Neural progenitor cell (in vitro differentiated cells): ENCODE measurements at regions not wholly inside any gene's neighbourhood (a gene's known extent, or its start where the extent isn't known, plus 50 kb on each side); places are given as distances from the start of the nearest gene placed in this dataset.

Experiments used
- DNase-seq: peaks from one replicate; pipeline ENCODE4 v3.0.0-alpha.2; 2016; ENCODE audit warnings: low spot score
- H2AFZ ChIP-seq: fragments of 200-600 bp; sonication (generic); replicated peaks from 2 replicates; pipeline ENCODE4 v1.6.1; 2016; ENCODE audit warnings: antibody characterized with exemption
- H3F3A ChIP-seq: fragments of 200-600 bp; sonication (generic); 2 replicates; pipeline ENCODE4 v1.6.1; 2016; ENCODE audit warnings: antibody characterized with exemption, low read depth
- H3K27ac ChIP-seq: fragments of 200-600 bp; sonication (generic); 2 replicates; pipeline ENCODE4 v1.5.1; 2016; ENCODE audit warnings: mild to moderate bottlenecking
- H3K27me3 ChIP-seq: fragments of 200-600 bp; sonication (generic); 2 replicates; pipeline ENCODE4 v1.6.1; 2016; ENCODE audit warnings: mild to moderate bottlenecking, moderate library complexity
- H3K36me3 ChIP-seq: fragments of 200-600 bp; sonication (generic); 2 replicates; pipeline ENCODE4 v1.5.1; 2016
- H3K4me1 ChIP-seq: fragments of 200-600 bp; sonication (generic); 2 replicates; pipeline ENCODE4 v1.6.1; 2016; ENCODE audit warnings: mixed run types
- H3K4me2 ChIP-seq: fragments of 200-600 bp; sonication (generic); 2 replicates; pipeline ENCODE4 v1.6.1; 2016
- H3K4me3 ChIP-seq: fragments of 200-600 bp; sonication (generic); 2 replicates; pipeline ENCODE4 v1.5.1; 2016
- H3K79me2 ChIP-seq: fragments of 200-600 bp; sonication (generic); 2 replicates; pipeline ENCODE4 v1.6.1; 2016; ENCODE audit warnings: low read depth
- H3K9ac ChIP-seq: fragments of 200-600 bp; sonication (generic); 2 replicates; pipeline ENCODE4 v1.6.1; 2016
- H3K9me3 ChIP-seq: fragments of 200-600 bp; sonication (generic); 2 replicates; pipeline ENCODE4 v1.5.1; 2016; ENCODE audit warnings: low read depth
- H4K20me1 ChIP-seq: fragments of 200-600 bp; sonication (generic); 2 replicates; pipeline ENCODE4 v1.6.1; 2016; ENCODE audit warnings: low read depth
- H3K27ac Mint-ChIP-seq: 3 replicates; pipeline ENCODE4 v1.8.0; 2021; ENCODE audit warnings: mixed read lengths
- H3K27me3 Mint-ChIP-seq: 2 replicates; pipeline ENCODE4 v1.8.0; 2022; ENCODE audit warnings: low read depth, mild to moderate bottlenecking, inconsistent platforms, moderate library complexity, mixed read lengths; ENCODE audit not compliant: insufficient read depth
- H3K36me3 Mint-ChIP-seq: 3 replicates; pipeline ENCODE4 v1.8.0; 2021; ENCODE audit warnings: mixed read lengths
- H3K4me1 Mint-ChIP-seq: 3 replicates; pipeline ENCODE4 v1.8.0; 2021; ENCODE audit warnings: mixed read lengths
- H3K4me3 Mint-ChIP-seq: 3 replicates; pipeline ENCODE4 v1.8.0; 2021; ENCODE audit warnings: mild to moderate bottlenecking, moderate library complexity, mixed read lengths
- H3K9me3 Mint-ChIP-seq: 3 replicates; pipeline ENCODE4 v1.8.0; 2020; ENCODE audit warnings: mixed read lengths
- CTCF ChIP-seq: fragments of 200-600 bp; sonication (generic); IDR thresholded peaks from 2 replicates; pipeline ENCODE4 v1.5.1; 2017; ENCODE audit warnings: antibody characterized with exemption, mild to moderate bottlenecking
- EZH2 ChIP-seq: fragments of 200-600 bp; sonication (generic); IDR thresholded peaks from 2 replicates; pipeline ENCODE4 v1.6.1; 2017; ENCODE audit warnings: antibody characterized with exemption, mild to moderate bottlenecking, moderate library complexity
- EZH2phosphoT487 ChIP-seq: fragments of 200-600 bp; sonication (generic); IDR thresholded peaks from 2 replicates; pipeline ENCODE4 v1.6.1; 2017; ENCODE audit warnings: antibody characterized with exemption

- peaks cover 5% of the 10 kb centered on the region for H3K4me1 Mint-ChIP-seq
- Histone ChIP-seq H3K36me3 (no peaks in the 10 kb centered on the region), H3K27ac (no peak overlapping the region), H3K79me2 (no peaks in the 10 kb centered on the region), H4K20me1 (no peaks in the 10 kb centered on the region), H3F3A (no peaks in the 10 kb centered on the region), H3K4me3 (no peak overlapping the region), H3K4me1 (no peaks in the 10 kb centered on the region), H3K4me2 (no peak overlapping the region), H2AFZ (no peak overlapping the region), H3K9ac (no peak overlapping the region), H3K27me3 (no peaks in the 10 kb centered on the region), H3K9me3 (no peaks in the 10 kb centered on the region)
- H3K4me3 Mint-ChIP-seq, result no peak overlapping the region
- peaks cover 11% of the 10 kb centered on the region for H3K27me3 Mint-ChIP-seq
- peaks cover 2% of the 10 kb centered on the region for H3K9me3 Mint-ChIP-seq
- TF ChIP-seq EZH2, result no peak
- TF ChIP-seq EZH2phosphoT487, result no peak
- no peak for TF ChIP-seq CTCF
- no peak overlapping the region for H3K27ac Mint-ChIP-seq
- no peak for DNase-seq
- H3K36me3 Mint-ChIP-seq, result no peaks in the 10 kb centered on the region
Observed at GRCh38 chr2:121094101-121094500, 190.9 kb downstream of the TFCP2L1 start.

GRCh38 chr2:121094845-121095244 is 190.2 kb downstream of the TFCP2L1 start:
- Histone ChIP-seq H3K79me2 (no peaks in the 10 kb centered on the region), H3K4me3 (no peak overlapping the region), H3K9me3 (no peaks in the 10 kb centered on the region), H3K36me3 (no peaks in the 10 kb centered on the region), H3K27ac (no peak overlapping the region), H3K9ac (no peak overlapping the region), H3K4me2 (no peak overlapping the region), H3F3A (no peaks in the 10 kb centered on the region), H3K4me1 (no peaks in the 10 kb centered on the region), H4K20me1 (no peaks in the 10 kb centered on the region), H3K27me3 (no peaks in the 10 kb centered on the region), H2AFZ (peak overlapping the region; percentile 69)
- no peak for DNase-seq
- TF ChIP-seq EZH2, result no peak
- Mint-ChIP-seq H3K4me1 (peaks cover 11% of the 10 kb centered on the region), H3K27ac (peak overlapping the region; percentile 57), H3K36me3 (no peaks in the 10 kb centered on the region), H3K4me3 (no peak overlapping the region), H3K9me3 (peaks cover 2% of the 10 kb centered on the region), H3K27me3 (peaks cover 13% of the 10 kb centered on the region)

- H3K27me3 ChIP-seq, result no peaks in the 10 kb centered on the region
- H3F3A ChIP-seq, result no peaks in the 10 kb centered on the region
- H3K27ac ChIP-seq, result no peak overlapping the region
- no peaks in the 10 kb centered on the region for H3K79me2 ChIP-seq
- Mint-ChIP-seq H3K27me3 (peaks cover 13% of the 10 kb centered on the region), H3K4me1 (peaks cover 13% of the 10 kb centered on the region), H3K4me3 (no peak overlapping the region), H3K27ac (peak overlapping the region; percentile 57), H3K36me3 (no peaks in the 10 kb centered on the region), H3K9me3 (peaks cover 2% of the 10 kb centered on the region)
- H3K4me1 ChIP-seq, result no peaks in the 10 kb centered on the region
- no peaks in the 10 kb centered on the region for H3K9me3 ChIP-seq
- TF ChIP-seq CTCF (peak; percentile 81), EZH2 (no peak), EZH2phosphoT487 (no peak)
- peak; percentile 84 for DNase-seq
- H4K20me1 ChIP-seq, result no peaks in the 10 kb centered on the region
- H3K4me2 ChIP-seq, result no peak overlapping the region
- H3K36me3 ChIP-seq, result no peaks in the 10 kb centered on the region
- no peak overlapping the region for H3K9ac ChIP-seq
- peak overlapping the region; percentile 69 for H2AFZ ChIP-seq
- H3K4me3 ChIP-seq, result no peak overlapping the region
Observed at GRCh38 chr2:121095257-121096080, 189.5 kb downstream of the TFCP2L1 start.

GRCh38 chr2:121096611-121097010 is 188.4 kb downstream of the TFCP2L1 start:
- Histone ChIP-seq H3K79me2 (no peaks in the 10 kb centered on the region), H3K36me3 (no peaks in the 10 kb centered on the region), H3K9ac (no peak overlapping the region), H3K4me1 (no peaks in the 10 kb centered on the region), H2AFZ (no peak overlapping the region), H3K27me3 (no peaks in the 10 kb centered on the region), H3K27ac (no peak overlapping the region), H4K20me1 (no peaks in the 10 kb centered on the region), H3F3A (no peaks in the 10 kb centered on the region), H3K4me3 (no peak overlapping the region), H3K9me3 (no peaks in the 10 kb centered on the region), H3K4me2 (no peak overlapping the region)
- Mint-ChIP-seq H3K9me3 (peaks cover 2% of the 10 kb centered on the region), H3K36me3 (no peaks in the 10 kb centered on the region), H3K4me3 (no peak overlapping the region), H3K27ac (no peak overlapping the region), H3K4me1 (peaks cover 13% of the 10 kb centered on the region), H3K27me3 (peaks cover 10% of the 10 kb centered on the region)
- DNase-seq, result no peak
- TF ChIP-seq CTCF (no peak), EZH2 (no peak), EZH2phosphoT487 (no peak)
